Activated T-cell treated with anti-CD3 and anti-CD28 coated beads, Interleukin-2, amount 50 U/mL, for 24 hours (primary cell): ENCODE measurements at regions not wholly inside any gene's neighbourhood (a gene's known extent, or its start where the extent isn't known, plus 50 kb on each side); places are given as distances from the start of the nearest gene placed in this dataset.
A peak's percentile ranks its signal among the peaks of the same experiment; 100 is the strongest.

Experiments
- DNase-seq: peaks from one replicate; pipeline ENCODE4 v3.0.0-alpha.2; 2020
- H3K27ac Mint-ChIP-seq: 2 replicates; pipeline ENCODE4 v1.8.0; 2020; ENCODE audit warnings: mild to moderate bottlenecking, mixed read lengths
- H3K27me3 Mint-ChIP-seq: 2 replicates; pipeline ENCODE4 v1.8.0; 2020; ENCODE audit warnings: mixed read lengths
- H3K36me3 Mint-ChIP-seq: 2 replicates; pipeline ENCODE4 v1.8.0; 2020; ENCODE audit warnings: low read depth, mixed read lengths
- H3K4me1 Mint-ChIP-seq: 2 replicates; pipeline ENCODE4 v1.8.0; 2020; ENCODE audit warnings: low read depth, mixed read lengths
- H3K4me3 Mint-ChIP-seq: 2 replicates; pipeline ENCODE4 v1.8.0; 2020; ENCODE audit warnings: mild to moderate bottlenecking, moderate library complexity, mixed read lengths
- H3K9me3 Mint-ChIP-seq: 2 replicates; pipeline ENCODE4 v1.8.0; 2020; ENCODE audit warnings: mixed read lengths

- H3K4me3 Mint-ChIP-seq = no peak overlapping the region
- no peak overlapping the region for H3K27ac Mint-ChIP-seq
- no peaks in the 10 kb centered on the region for H3K27me3 Mint-ChIP-seq
- H3K4me1 Mint-ChIP-seq = peaks cover 9% of the 10 kb centered on the region
- H3K9me3 Mint-ChIP-seq = no peaks in the 10 kb centered on the region
- no peak for DNase-seq
- H3K36me3 Mint-ChIP-seq = no peaks in the 10 kb centered on the region
Observed at GRCh38 chr5:54829102-54829501, 156.3 kb downstream of the ESM1 start.

GRCh38 chr5:54828151-54828550, 157.2 kb downstream of the ESM1 start:
- H3K4me3 Mint-ChIP-seq = no peak overlapping the region
- no peak for DNase-seq
- no peak overlapping the region for H3K27ac Mint-ChIP-seq
- no peaks in the 10 kb centered on the region for H3K36me3 Mint-ChIP-seq
- H3K9me3 Mint-ChIP-seq = no peaks in the 10 kb centered on the region
- H3K27me3 Mint-ChIP-seq = no peaks in the 10 kb centered on the region
- peaks cover 4% of the 10 kb centered on the region for H3K4me1 Mint-ChIP-seq

- no peaks in the 10 kb centered on the region for H3K9me3 Mint-ChIP-seq
- H3K27me3 Mint-ChIP-seq = no peaks in the 10 kb centered on the region
Observed at GRCh38 chr5:54825005-54825404, 160.4 kb downstream of the ESM1 start.

GRCh38 chr5:54823006-54823405, 162.4 kb downstream of the ESM1 start:
- Mint-ChIP-seq H3K9me3 (no peaks in the 10 kb centered on the region), H3K4me1 (no peaks in the 10 kb centered on the region), H3K36me3 (no peaks in the 10 kb centered on the region), H3K27me3 (no peaks in the 10 kb centered on the region), H3K4me3 (no peak overlapping the region), H3K27ac (no peak overlapping the region)
- DNase-seq = no peak

More at GRCh38 chr5:54825005-54825404, 160.4 kb downstream of the ESM1 start:
- Mint-ChIP-seq H3K4me1 (no peaks in the 10 kb centered on the region), H3K36me3 (no peaks in the 10 kb centered on the region), H3K4me3 (no peak overlapping the region), H3K27ac (no peak overlapping the region)
- no peak for DNase-seq

- Mint-ChIP-seq H3K36me3 (no peaks in the 10 kb centered on the region), H3K4me1 (no peaks in the 10 kb centered on the region), H3K9me3 (no peaks in the 10 kb centered on the region), H3K4me3 (no peak overlapping the region), H3K27me3 (no peaks in the 10 kb centered on the region), H3K27ac (no peak overlapping the region)
- DNase-seq = no peak
Observed at GRCh38 chr5:54822324-54822687, 163.1 kb downstream of the ESM1 start.

- Mint-ChIP-seq H3K9me3 (no peaks in the 10 kb centered on the region), H3K27me3 (no peaks in the 10 kb centered on the region), H3K27ac (no peak overlapping the region), H3K4me3 (no peak overlapping the region), H3K4me1 (no peaks in the 10 kb centered on the region), H3K36me3 (no peaks in the 10 kb centered on the region)
- no peak for DNase-seq
Observed at GRCh38 chr5:54821445-54822323, 163.7 kb downstream of the ESM1 start.

- Mint-ChIP-seq H3K27ac (no peak overlapping the region), H3K9me3 (no peaks in the 10 kb centered on the region), H3K36me3 (no peaks in the 10 kb centered on the region)
Observed at GRCh38 chr5:54820346-54821134, 164.9 kb downstream of the ESM1 start.

GRCh38 chr5:54807421-54807820, 178.0 kb downstream of the ESM1 start:
- H3K4me1 Mint-ChIP-seq = peaks cover 10% of the 10 kb centered on the region
- H3K27ac Mint-ChIP-seq = no peak overlapping the region
- H3K4me3 Mint-ChIP-seq = no peak overlapping the region
- peaks cover 12% of the 10 kb centered on the region for H3K9me3 Mint-ChIP-seq
- H3K36me3 Mint-ChIP-seq = no peaks in the 10 kb centered on the region
- peaks cover 14% of the 10 kb centered on the region for H3K27me3 Mint-ChIP-seq
- DNase-seq = no peak

More at GRCh38 chr5:54820346-54821134, 164.9 kb downstream of the ESM1 start:
- Mint-ChIP-seq H3K27me3 (no peaks in the 10 kb centered on the region), H3K4me3 (no peak overlapping the region), H3K4me1 (no peaks in the 10 kb centered on the region)
- no peak for DNase-seq

GRCh38 chr5:54804521-54804920, 180.9 kb downstream of the ESM1 start:
- no peak for DNase-seq
- Mint-ChIP-seq H3K9me3 (peaks cover 5% of the 10 kb centered on the region), H3K36me3 (no peaks in the 10 kb centered on the region), H3K27ac (no peak overlapping the region), H3K27me3 (no peaks in the 10 kb centered on the region), H3K4me1 (peaks cover 10% of the 10 kb centered on the region), H3K4me3 (no peak overlapping the region)

GRCh38 chr5:54804086-54804485, 181.3 kb downstream of the ESM1 start:
- no peaks in the 10 kb centered on the region for H3K27me3 Mint-ChIP-seq
- DNase-seq = no peak
- no peak overlapping the region for H3K27ac Mint-ChIP-seq
- peaks cover 10% of the 10 kb centered on the region for H3K4me1 Mint-ChIP-seq
- peaks cover 5% of the 10 kb centered on the region for H3K9me3 Mint-ChIP-seq
- no peak overlapping the region for H3K4me3 Mint-ChIP-seq
- no peaks in the 10 kb centered on the region for H3K36me3 Mint-ChIP-seq

GRCh38 chr5:54803471-54804011, 181.9 kb downstream of the ESM1 start:
- Mint-ChIP-seq H3K36me3 (no peaks in the 10 kb centered on the region), H3K4me3 (no peak overlapping the region), H3K9me3 (peaks cover 1% of the 10 kb centered on the region), H3K27ac (no peak overlapping the region), H3K4me1 (peaks cover 10% of the 10 kb centered on the region), H3K27me3 (no peaks in the 10 kb centered on the region)
- no peak for DNase-seq

GRCh38 chr5:54799645-54800044, 185.7 kb downstream of the ESM1 start:
- Mint-ChIP-seq H3K4me3 (no peak overlapping the region), H3K9me3 (no peaks in the 10 kb centered on the region), H3K27me3 (peaks cover 7% of the 10 kb centered on the region), H3K4me1 (peaks cover 15% of the 10 kb centered on the region), H3K36me3 (no peaks in the 10 kb centered on the region), H3K27ac (no peak overlapping the region)
- no peak for DNase-seq

- no peak for DNase-seq
- Mint-ChIP-seq H3K4me1 (peaks cover 25% of the 10 kb centered on the region), H3K9me3 (no peaks in the 10 kb centered on the region), H3K4me3 (no peak overlapping the region), H3K27ac (no peak overlapping the region), H3K27me3 (peaks cover 12% of the 10 kb centered on the region), H3K36me3 (no peaks in the 10 kb centered on the region)
Observed at GRCh38 chr5:54795777-54796176, 189.6 kb downstream of the ESM1 start.

- Mint-ChIP-seq H3K27me3 (peaks cover 12% of the 10 kb centered on the region), H3K4me1 (peaks cover 25% of the 10 kb centered on the region), H3K36me3 (no peaks in the 10 kb centered on the region), H3K27ac (peak overlapping the region; percentile 35), H3K4me3 (no peak overlapping the region), H3K9me3 (no peaks in the 10 kb centered on the region)
- no peak for DNase-seq
Observed at GRCh38 chr5:54795284-54795683, 190.1 kb downstream of the ESM1 start.
